GM21737 (cell line): ENCODE measurements at regions not wholly inside any gene's neighbourhood (a gene's known extent, or its start where the extent isn't known, plus 50 kb on each side); places are given as distances from the start of the nearest gene placed in this dataset.

ENCODE experiments used
- ATAC-seq: cut with Tn5 transposase; IDR thresholded peaks from one replicate; pipeline ENCODE4 v1.9.1; 2021; ENCODE audit warnings: mild to moderate bottlenecking, moderate library complexity; ENCODE audit not compliant: unreplicated experiment

DNA sequence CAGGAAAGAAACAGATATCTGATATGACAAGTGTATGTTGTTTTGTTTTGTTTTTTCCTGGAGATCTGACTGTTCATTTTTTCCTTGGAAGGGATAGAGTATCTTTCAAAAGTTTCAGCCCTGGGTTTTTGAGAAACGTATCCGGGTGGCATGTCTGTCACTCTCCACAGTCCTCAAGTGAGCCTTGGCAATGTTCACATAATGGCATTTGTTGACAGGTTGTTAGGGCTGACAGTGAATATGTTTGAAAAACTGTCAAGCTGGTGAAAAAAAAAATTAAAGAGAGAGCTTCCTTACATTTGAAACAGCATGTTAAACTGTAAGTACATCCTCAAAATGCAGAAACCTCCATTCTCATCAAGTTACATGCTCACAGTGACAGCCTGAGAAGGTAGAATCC lies 113.0 kb upstream of the DYNLRB2 start:
- no peak for ATAC-seq

DNA sequence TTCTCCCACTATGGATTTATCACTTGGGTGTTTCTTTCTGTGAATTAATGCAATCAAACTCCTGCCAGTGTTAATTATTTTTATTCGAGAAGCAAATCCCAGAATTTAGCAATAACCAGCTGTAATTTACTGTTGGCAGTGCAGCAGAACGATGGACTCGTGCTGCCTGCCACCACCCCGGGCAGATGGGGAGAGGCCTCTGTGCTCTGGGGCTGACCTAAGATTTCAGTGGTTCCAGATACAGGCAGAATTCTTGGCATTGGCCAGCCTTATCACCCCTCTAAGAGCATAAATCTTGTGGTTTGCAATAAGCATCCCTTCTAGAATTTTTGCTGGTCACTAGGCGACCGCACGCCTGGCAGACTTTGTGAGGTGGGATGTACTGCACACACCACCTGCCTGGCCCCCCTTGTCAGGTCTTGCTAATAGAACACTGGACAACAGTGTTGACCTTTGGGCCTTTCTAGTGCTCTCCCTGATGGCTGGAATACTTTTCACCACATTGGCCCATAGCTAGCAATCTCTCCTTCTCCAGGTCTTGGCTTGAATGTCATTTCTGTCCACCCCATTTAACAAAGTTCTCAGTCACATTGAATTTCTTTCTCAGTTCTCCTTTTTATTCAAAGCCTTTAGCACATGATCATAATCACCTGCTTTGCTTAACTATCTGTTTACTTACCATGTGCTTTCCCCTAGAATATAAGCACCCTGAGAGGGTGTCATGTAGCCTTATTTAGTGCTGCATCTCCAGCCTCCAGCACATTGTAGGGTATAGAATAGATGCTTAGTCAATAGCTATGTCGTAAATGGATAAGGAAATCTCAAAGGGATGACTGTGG lies 122.1 kb upstream of the DYNLRB2 start:
- no peak for ATAC-seq

DNA sequence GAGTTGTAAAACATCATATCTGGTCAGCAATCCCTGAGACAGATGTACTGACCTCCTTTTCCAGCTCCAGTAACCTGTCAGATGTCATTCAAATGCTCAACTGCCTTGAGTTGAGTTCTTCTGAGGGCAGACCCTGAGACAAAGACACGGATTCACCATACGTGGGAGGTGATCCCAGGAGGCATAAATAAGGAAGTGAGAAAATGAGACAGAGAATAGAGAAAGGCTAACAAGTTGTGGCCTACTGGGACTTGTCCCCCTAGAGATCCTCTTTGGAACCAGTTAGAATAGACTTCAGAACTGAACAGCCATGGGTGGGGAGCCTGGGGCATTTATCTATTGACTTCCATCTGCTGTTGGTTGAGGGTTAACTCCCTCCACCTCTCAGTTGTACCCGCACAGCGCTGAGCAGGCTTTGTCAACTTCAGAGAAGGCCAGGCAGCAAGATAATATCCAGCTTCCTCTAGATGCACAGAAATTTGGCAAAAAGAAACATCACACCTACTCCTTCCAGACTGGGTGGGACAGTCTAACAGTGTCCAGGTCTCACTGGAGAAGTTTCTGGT lies 123.0 kb upstream of the DYNLRB2 start:
- no peak for ATAC-seq

DNA sequence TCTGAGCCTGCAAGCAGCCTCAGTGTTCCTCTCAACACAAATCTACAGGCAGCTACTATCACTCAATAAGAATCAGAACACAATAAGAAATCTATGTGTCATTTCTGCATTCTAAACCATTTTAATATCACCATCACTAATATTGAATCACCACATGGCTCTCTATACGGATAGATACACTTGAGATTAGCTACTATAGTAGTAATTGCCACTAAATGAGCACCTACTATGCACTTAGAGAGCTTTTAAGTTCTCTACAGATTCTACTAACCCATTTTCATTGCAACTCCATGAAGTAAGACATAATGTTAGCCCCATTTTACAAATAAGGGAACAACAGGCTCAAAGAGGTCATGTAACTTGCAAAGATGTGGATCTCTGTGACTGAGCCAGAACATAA lies 132.8 kb upstream of the DYNLRB2 start:
- ATAC-seq = no peak

DNA sequence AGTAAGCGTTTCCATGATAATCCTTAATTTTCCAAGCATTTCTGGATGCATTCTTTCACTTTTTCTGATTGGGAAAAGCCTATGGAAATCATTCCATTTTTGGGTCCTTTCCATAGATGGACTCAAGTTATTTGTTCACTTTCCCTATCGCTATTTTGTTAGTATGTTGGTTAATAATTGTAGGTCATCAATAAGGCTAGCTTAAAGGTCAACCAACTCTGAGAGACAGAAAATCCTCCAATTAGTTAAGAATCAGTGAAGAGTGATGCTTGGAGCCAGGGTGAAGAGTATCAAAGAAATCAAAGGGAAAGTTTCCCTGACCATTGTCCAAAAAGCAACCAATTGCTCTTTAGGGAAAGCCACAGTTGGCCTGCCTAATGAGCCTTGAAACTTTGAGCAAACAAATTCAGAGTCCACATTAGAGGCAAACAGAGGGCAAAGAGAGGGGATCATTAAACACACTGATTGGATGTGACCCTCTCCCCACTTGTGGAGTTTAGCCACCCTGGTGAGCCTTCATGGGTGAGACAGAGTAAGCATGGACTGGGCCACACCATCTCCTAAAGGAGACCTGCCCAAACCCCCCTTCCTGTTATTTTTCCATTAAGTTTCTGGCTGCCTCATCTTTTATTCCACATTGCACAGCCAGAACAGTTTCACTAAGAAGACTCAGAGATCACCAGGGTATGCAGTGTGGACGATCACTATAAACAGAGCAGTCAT lies 133.4 kb upstream of the DYNLRB2 start:
- ATAC-seq = no peak

DNA sequence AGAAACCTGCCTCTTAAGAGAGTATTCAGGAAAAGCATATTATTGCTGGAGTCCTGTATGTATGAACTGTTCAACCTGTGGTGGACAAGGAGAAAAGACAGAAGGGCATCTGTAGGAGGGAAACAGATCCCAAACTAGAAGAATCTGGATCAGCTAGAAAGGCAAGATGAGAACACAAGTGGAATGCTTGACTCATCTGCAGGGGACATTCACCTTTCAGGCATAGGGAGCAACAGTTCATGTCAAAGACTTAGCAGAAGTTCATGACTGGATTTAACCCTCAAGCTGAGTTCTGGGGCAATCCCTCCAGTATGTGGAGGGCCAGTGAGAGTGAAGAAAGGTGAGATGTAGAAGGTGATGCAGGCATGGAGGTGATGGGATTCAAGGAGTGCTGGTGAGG lies 135.9 kb upstream of the DYNLRB2 start:
- no peak for ATAC-seq

DNA sequence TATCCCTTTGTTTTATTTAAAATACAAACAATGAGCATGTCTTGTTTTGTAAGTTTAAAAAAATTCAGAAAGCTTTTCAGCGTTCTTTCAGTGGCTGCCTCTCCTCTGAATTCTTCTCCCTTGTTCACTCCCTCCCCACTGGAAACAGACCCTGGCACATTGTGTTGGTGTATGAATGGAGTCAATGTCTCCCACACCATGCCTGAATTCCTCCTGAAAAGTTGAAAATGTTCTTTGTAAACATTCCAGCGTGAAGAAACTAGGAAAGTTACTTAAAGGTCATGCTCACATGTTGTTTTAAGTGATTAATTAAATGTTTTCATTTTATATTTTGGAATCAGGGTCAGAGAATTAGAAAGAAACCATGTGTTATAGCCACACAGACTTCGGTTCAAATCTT lies 136.9 kb upstream of the DYNLRB2 start:
- ATAC-seq = no peak

DNA sequence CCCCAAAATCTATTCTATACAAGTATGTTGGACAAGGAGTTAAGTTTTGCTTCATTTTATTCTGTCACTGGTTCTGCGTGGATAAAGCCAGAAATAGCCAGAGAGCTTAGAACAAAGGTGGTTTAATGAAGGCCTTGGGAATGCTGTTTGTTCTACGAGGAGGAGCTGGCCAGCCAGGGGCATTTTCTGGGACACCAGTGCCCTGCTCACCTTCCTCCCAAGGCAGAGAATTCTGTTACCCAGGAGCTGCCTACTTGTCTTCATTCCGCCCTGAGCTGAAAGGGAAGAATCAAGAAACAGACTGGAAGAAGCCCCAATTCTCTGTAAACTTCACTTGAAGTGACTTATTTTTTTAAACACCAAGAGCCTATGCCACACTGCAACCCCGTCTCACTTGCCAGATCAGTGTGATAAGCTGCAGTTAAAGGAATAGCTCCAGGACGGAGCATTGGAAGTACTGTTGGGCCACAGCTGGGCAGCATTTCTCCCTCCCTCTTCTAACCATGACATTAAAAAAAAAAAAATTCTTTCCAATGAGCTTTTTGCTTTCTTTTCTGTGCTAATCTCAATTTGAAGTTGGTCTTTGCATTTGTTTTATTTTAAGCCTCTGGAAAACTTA lies 149.8 kb upstream of the DYNLRB2 start:
- ATAC-seq = no peak

DNA sequence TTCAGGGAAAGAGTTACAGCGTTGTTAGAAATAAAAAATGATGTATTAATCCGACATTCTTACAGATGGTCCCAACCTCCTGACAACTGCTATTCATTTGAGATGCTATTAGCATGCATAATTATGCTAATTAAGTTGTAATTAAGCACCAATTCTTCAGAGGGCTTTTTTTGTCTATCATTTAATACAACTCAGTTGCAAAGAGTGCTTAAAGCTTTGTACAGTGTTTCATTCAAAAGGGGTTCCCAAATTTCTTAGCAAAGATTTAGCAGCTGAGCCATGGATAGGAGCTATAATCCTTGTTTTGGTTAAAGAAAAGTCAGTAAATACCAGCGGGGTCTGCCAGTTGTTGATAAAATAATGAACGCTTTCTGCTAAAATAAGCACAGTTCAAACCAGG lies 150.7 kb upstream of the DYNLRB2 start:
- no peak for ATAC-seq

DNA sequence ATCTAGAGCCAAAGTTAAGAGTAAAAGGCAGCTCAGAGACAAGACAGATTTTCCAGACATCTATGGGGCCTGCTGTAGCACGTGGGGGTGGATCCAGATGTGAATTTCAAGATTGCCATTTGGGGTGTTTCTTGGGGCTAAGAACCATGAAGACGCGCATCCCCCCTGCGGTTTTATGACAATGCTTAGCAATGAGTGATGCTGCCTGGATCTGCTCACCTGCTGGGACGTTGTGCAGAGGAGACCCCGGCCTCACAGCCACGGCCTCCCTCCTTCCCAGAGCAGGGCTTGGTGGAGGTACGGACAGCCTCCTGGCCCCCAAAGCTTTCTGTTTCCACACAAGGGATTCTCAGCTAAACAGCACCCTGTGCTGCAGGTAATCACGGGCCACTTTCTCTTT lies 151.5 kb upstream of the DYNLRB2 start:
- ATAC-seq = no peak

DNA sequence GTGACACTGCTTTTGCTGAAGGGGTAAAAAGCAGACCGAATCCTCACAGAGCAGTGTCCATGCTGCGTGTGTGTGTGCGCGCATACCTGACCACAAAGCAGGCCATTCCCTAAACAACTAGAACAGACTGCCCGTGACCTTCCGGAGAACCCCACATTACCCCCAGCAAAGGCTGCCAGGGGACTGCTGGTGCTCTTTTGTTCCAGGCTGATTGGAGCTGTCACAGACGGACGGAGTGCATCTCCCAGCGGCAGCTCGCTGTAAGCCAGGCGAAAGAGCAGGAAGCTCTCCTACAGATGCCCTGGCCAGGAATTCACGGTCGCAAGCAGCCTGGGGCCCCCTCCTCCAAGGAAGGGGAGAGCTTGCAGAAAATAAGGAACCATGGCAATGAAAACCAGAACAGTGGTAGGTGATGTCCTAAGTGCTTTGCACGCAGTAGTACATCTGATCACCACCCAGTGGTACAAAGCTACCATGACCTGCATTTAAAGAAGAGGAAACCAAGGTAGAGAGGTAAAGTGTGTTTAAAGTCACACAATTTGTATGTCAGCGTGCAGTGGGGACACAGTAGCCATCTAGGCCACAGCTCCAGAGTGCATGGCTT lies 153.4 kb upstream of the DYNLRB2 start:
- no peak for ATAC-seq

DNA sequence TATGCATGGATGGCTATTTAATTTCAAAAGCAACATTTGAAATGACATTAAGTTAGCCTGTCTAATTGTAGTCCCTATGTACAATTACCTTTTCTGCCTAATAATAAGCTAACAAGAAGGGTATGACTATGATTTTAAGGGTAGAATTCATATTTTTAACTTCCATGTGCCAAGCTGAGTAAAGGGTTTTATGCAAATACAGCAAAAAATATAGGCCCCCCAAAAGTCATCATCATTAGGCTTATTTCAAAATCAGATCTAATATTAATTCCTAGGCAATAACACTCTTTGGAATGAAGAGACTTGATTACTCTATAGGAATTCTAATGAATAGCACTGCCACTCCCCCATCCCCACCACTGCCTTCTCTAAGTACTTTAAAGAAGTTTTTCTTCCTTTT lies 155.9 kb upstream of the DYNLRB2 start:
- ATAC-seq = no peak

DNA sequence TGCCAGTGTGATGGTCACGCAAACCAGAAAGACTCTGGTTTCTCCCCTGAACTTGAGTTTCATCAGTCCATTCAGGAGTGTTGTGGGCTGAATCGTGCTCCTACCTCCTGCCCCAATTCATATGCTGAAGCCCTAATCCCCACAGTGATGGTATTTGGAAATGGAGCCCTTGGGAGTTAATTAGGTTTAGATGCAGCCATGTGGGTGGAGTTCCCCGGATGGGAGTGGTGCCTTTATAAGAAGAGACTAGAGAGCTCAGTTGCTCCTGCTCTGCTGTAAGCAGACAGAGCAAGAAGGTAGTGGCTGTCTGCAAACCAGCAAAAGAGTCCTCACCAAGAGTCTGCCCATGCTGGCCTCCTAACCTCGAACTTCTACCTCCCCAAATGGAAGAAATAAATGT lies 160.3 kb upstream of the DYNLRB2 start:
- ATAC-seq = no peak

DNA sequence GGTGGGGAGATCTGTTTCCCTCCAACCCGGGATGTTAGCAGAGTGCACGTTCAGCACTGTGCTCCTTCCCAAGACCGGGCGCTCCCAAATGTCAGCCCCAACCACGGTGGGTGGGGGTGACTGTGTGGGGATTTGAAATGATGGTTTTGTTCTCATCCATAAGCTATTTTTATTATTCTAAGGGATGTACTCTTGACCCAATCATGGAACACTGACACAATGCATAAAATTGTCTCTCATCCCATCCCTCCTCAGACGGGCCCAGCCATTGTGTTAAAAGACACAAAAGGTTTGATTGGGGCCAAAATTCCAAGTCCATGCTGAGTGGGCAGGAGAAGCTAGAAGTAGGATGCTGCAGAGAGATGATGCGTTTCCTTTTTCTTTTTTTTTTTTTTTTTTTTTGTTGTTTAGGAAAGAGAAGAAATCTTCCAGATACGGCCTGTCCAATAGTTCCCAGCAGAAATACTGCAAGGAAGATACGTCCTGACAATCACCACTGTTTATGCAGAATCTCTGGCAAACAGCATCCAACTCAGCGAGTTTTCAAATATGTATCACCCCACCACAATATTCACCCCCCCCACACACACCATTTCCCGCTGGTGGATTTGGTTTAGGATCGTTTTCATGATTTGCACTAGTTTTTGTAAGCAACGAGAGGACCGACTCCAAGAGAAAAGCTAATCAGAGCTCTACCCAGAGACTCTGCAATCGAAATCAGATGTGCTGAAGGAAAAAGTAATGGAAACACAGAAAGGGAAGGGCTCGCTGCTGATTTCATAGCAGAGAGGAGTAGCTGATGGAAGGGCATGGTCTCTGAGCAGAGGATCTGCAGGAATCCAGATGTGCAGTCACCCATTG lies 163.5 kb upstream of the DYNLRB2 start:
- ATAC-seq = no peak

DNA sequence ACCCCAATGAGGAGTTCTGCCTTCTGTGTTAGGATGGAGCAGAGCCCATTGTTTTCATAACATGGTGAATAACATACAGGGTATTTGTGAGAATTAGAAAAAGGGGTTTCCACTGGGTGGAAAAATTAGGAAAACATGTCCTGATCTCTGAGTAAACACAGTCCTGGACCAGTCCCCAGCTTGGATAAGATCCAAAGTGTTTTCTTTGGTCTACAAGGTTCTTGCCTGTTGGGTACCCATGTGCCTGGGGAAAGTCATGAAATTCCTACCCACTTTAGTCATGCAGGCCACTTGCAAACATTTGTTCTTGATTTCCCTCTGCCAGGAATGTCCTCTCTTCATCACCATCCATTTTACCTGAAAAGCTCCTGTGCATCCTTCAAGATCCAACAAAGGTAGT lies 164.8 kb upstream of the DYNLRB2 start:
- no peak for ATAC-seq

DNA sequence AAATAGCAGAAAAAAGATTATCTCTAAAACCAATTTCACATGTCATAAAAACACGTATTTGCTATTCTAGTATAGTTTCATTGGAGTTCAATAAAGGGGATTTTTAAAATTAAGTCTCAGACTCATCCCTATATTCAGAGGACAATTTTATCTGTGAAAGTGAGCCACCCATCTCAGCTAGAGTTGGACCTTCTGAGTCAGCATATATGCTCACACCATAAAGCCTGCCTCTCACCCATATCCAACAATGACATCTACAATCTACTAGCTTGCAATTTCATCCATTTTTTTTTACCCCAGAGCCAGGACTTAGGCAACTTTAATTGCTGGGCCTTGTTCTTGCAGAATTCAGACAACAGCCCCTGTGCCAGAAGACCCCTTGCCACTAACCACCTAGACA lies 165.3 kb upstream of the DYNLRB2 start:
- no peak for ATAC-seq

DNA sequence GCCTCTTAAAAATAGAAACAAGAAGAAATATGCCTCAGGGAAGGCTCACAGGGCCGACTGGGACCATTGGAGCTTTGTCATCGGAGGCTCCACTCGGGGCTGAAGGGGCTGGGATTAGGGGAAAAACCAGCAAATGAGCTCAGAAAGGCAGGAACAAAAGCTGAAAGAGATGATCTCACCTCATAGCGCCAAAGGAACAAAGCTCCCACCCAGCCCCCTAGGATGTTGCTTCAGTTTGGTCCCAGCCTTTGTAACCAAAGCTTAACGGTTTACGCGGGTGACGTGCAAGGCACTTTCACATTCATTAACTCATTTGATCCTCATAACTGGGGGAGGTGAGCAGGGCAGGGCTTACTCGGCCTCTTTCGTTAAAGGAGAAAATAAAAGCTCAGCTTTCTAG lies 168.5 kb upstream of the DYNLRB2 start:
- no peak for ATAC-seq

DNA sequence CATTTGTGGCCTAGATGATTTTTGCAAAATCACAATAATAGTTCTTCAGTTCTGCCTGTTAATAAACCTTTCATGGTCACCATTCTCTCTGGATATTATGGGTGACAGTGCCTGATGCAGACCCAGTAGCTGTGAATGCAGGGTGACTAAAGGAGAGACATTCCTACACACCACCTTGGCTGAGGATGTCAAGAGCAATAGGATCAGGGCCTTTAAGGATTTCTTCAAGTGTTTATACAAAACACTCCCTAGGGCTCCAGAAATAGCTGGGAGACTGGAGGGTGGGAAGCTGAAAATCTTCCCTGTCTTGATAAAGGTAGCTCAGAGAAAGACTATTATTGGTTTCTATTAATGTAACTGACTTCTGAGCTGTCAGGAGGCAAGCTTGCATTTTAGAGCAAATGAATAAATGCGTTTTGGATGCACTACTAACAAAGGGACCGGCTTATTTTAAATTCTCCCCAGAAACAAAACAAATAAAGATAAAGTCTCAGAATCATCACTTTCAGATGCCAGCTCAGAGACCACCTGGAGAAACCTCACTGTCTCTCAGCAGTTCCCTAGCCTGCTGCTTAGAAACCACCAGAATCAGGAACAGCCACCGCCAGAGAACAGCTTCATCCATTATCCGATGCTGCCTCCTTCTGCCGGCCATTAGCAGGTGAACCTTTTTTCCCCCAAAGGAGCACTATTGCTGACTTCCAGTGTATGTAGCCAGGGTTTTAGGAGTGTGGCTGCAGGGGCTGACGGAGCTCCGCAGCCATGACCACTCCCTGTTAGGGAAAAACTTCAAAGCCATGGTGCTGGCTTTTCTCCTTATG lies 171.4 kb upstream of the DYNLRB2 start:
- no peak for ATAC-seq

DNA sequence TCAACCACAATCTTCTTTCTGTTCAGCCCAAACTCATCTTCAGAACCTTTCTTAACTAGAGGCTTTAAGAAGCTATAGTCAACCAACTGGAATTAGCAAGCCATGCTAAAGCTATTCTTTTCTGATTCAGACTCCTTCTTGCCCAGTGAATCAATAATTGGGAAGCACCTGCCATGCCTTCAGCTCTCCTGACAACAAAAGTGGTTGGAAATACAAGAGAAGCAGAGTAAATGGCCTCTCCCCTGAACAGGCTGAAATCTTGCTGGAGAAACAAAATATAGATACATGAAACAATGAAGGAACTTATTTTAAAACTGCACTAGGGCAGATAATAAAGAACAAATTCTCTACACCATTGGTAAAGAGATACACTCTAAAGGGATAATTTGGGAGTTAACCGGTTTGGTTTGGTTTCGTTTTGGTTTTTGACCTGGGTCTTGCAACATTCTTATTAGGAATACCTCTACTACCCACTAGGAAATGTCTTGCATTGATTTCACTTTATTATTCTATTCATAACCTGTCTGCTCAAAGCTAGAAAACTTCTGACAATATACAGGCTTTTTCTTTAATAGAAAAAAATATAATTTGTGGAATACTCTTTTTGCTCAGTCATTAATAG lies 173.6 kb upstream of the DYNLRB2 start:
- no peak for ATAC-seq
